ENCODE measurements at regions not wholly inside any gene's neighbourhood (a gene's known extent, or its start where the extent isn't known, plus 50 kb on each side); places are given as distances from the start of the nearest gene placed in this dataset.

- ChIA-PET CTCF (no interaction called here), POLR2A (interaction anchor here (0.7 kb wide), 1 partner anchor 58 kb away, joined by 3 read pairs; no protein-coding TSS in a partner anchor)
- Mint-ChIP-seq H3K27me3 (ENCODE audit: low read depth) (no peaks in the 10 kb centered on the region), H3K4me3 (no peak overlapping the region), H3K9me3 (no peaks in the 10 kb centered on the region), H3K4me1 (no peaks in the 10 kb centered on the region), H3K27ac (no peak overlapping the region), H3K36me3 (no peaks in the 10 kb centered on the region)
- DNase-seq (ENCODE audit: low spot score) (no peak), ATAC-seq (no peak)
- TF ChIP-seq, protein P1, sequence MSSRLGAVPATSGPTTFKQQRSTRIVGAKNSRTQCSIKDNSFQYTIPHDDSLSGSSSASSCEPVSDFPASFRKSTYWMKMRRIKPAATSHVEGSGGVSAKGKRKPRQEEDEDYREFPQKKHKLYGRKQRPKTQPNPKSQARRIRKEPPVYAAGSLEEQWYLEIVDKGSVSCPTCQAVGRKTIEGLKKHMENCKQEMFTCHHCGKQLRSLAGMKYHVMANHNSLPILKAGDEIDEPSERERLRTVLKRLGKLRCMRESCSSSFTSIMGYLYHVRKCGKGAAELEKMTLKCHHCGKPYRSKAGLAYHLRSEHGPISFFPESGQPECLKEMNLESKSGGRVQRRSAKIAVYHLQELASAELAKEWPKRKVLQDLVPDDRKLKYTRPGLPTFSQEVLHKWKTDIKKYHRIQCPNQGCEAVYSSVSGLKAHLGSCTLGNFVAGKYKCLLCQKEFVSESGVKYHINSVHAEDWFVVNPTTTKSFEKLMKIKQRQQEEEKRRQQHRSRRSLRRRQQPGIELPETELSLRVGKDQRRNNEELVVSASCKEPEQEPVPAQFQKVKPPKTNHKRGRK (CRISPR knock-in tag; IDR thresholded peaks at IDR 0.05; ENCODE audit: borderline replicate concordance), result no peak
- TF ChIP-seq ATF1 (CRISPR knock-in tag; IDR thresholded peaks at IDR 0.05), result no peak
- no peak for TF ChIP-seq ERG (CRISPR knock-in tag; IDR thresholded peaks at IDR 0.05)
- no peak for TF ChIP-seq FOXK1 (CRISPR knock-in tag; IDR thresholded peaks at IDR 0.05)
- TF ChIP-seq, protein P2, sequence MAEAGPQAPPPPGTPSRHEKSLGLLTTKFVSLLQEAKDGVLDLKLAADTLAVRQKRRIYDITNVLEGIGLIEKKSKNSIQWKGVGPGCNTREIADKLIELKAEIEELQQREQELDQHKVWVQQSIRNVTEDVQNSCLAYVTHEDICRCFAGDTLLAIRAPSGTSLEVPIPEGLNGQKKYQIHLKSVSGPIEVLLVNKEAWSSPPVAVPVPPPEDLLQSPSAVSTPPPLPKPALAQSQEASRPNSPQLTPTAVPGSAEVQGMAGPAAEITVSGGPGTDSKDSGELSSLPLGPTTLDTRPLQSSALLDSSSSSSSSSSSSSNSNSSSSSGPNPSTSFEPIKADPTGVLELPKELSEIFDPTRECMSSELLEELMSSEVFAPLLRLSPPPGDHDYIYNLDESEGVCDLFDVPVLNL (CRISPR knock-in tag; IDR thresholded peaks at IDR 0.05; ENCODE audit: borderline replicate concordance, low read depth), result no peak
- no peak for TF ChIP-seq NR1H2 (CRISPR knock-in tag; IDR thresholded peaks at IDR 0.05)
- TF ChIP-seq ZNF263 (CRISPR knock-in tag; IDR thresholded peaks at IDR 0.05; ENCODE audit: low read depth), result no peak
- TF ChIP-seq RELA (CRISPR knock-in tag; IDR thresholded peaks at IDR 0.05; ENCODE audit: borderline replicate concordance), result no peak
- TF ChIP-seq TP53 (CRISPR knock-in tag; IDR thresholded peaks at IDR 0.05), result no peak
- TF ChIP-seq PRDM15 (CRISPR knock-in tag; IDR thresholded peaks at IDR 0.05), result no peak
- no peak for TF ChIP-seq HMGA2 (CRISPR knock-in tag; IDR thresholded peaks at IDR 0.05)
- no peak for TF ChIP-seq ZNF138 (CRISPR knock-in tag; conservative IDR thresholded peaks at IDR 0.05)
- no peak for TF ChIP-seq USF1 (CRISPR knock-in tag; IDR thresholded peaks at IDR 0.05)
- no peak for TF ChIP-seq GABPB1 (CRISPR knock-in tag; IDR thresholded peaks at IDR 0.05)
- TF ChIP-seq, protein P3, sequence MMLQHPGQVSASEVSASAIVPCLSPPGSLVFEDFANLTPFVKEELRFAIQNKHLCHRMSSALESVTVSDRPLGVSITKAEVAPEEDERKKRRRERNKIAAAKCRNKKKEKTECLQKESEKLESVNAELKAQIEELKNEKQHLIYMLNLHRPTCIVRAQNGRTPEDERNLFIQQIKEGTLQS (CRISPR knock-in tag; conservative IDR thresholded peaks at IDR 0.05), result no peak
- no peak for TF ChIP-seq ATF6 (CRISPR knock-in tag; IDR thresholded peaks at IDR 0.05)
- TF ChIP-seq ZNF121 (CRISPR knock-in tag; IDR thresholded peaks at IDR 0.05), result no peak
- TF ChIP-seq JUN (CRISPR knock-in tag; IDR thresholded peaks at IDR 0.05), result no peak
Measured at GRCh38 chr13:63117710-63118109, 1702.1 kb upstream of the PCDH20 start.
